Rectal smooth muscle tissue (tissue), 1 donor: ENCODE measurements at regions not wholly inside any gene's neighbourhood (a gene's known extent, or its start where the extent isn't known, plus 50 kb on each side); places are given as distances from the start of the nearest gene placed in this dataset.
A peak's percentile ranks its signal among the peaks of the same experiment; 100 is the strongest.

Experiments
- H3K27ac ChIP-seq: one replicate; pipeline ENCODE4 v1.7.0; 2013; ENCODE audit warnings: low read depth, low read length, inconsistent platforms
- H3K27me3 ChIP-seq: one replicate; pipeline ENCODE4 v1.7.0; 2013; ENCODE audit warnings: low read length; ENCODE audit not compliant: control insufficient read depth, insufficient read depth
- H3K36me3 ChIP-seq: one replicate; pipeline ENCODE4 v1.7.0; 2013; ENCODE audit warnings: low read length; ENCODE audit not compliant: control insufficient read depth, insufficient read depth
- H3K4me1 ChIP-seq: one replicate; pipeline ENCODE4 v1.7.0; 2013; ENCODE audit warnings: low read length; ENCODE audit not compliant: control insufficient read depth, insufficient read depth
- H3K4me3 ChIP-seq: one replicate; pipeline ENCODE4 v1.7.0; 2013; ENCODE audit warnings: low read length
- H3K9ac ChIP-seq: one replicate; pipeline ENCODE4 v1.7.0; 2013; ENCODE audit warnings: low read length

DNA sequence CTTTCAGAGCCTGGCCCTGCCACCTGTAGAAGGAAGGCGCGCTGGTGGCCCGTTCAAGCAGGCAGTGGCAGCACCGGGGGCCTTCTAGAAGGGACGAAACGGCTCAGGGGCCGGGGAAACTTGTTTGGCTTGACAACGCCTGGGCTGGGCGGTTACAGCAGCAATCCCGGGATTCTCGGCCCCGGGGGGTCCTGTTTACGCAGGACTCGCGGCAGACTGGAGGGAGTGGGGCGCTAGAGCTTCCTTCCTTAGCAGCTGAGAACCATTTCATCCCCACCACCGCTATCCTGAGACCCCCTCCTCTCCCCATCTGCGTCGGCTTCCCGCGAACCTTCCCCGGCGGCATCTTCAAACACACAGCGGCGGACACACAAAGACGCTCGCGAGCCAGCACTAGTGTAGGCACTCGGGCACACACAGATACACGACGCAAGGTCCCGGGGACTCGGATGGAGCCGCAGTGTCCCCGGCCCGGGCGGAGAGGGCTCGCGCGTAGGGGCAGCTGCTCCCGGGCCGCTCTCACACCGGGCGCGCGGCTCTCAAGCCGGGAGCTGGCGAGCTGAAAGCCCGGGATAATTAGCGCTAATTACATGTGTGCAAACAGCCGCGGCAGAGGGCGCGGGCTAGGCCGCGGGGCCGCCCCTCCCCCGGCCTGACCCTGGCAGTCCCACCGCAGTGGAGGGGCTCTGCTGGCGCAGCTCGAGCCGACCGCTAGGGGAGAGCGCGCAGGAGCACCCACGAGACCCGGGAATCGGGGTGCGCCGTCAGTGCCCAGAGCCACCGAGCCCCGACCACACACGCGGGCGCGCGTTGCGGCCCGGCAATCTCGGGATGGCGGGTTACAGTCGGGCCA, 271.4 kb downstream of the FOXD2 start:
- Histone ChIP-seq H3K4me3 (peak overlapping the region; percentile 63), H3K27me3 (peaks cover 26% of the 10 kb centered on the region), H3K9ac (no peak overlapping the region), H3K4me1 (peaks cover 5% of the 10 kb centered on the region), H3K27ac (no peak overlapping the region), H3K36me3 (no peaks in the 10 kb centered on the region)

DNA sequence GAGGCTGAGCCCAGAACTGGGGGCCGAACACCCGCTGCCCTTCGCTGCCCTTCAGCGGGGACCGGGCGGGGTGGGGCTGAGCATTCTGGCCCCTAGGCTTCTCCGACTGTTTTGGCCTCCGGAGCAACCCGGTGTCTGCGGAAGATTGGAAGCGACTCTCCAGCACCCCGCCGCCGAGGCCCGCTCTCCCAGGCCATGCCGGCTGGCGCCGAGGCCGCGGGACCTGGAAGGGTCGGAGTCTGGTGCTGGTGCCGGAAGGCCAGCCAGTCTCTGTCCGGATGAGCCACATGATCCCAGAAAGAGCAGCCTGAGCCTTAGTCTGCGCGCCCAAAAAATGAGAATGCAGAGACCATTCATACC, 272.0 kb downstream of the FOXD2 start:
- Histone ChIP-seq H3K4me1 (peaks cover 5% of the 10 kb centered on the region), H3K4me3 (peak overlapping the region; percentile 63), H3K27ac (no peak overlapping the region), H3K9ac (peak overlapping the region; percentile 16), H3K36me3 (no peaks in the 10 kb centered on the region), H3K27me3 (peaks cover 26% of the 10 kb centered on the region)

DNA sequence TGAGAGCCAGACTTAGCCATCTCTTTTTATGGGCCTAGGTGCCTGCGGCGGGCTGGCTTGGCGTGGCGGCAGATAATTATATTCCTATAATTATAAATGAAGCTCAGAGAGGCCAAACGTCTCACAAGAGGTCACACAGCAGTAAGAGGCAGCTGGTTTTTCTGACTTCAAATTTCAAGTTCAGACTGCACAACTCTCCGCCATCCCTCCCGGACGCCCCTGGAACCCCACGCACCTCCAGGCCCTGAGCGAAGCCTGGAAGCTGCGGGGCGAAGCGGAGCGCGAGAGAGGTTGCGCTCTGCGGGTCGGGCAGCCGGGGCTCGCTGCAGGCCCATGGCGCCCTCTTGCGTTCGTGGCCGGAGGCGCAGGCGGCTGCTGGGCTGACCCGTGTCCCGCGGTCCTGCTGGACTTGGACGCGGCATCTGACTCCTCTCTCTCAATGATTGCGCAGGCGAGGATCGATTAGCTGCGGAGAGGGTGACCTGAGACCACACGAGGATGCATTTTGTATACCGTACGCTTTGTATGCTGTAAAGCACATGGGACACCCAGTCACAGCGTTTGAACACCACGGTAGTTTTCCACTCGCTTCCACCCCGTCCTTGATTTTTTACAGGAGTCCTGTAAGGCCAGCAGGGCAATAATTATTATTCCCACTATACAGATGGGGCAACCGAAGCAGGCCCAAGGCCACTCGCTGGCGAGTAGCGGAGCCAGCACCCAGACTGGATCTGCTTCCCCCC, 272.7 kb downstream of the FOXD2 start:
- Histone ChIP-seq H3K27me3 (peaks cover 26% of the 10 kb centered on the region), H3K4me3 (peak overlapping the region; percentile 63), H3K4me1 (peaks cover 5% of the 10 kb centered on the region), H3K9ac (no peak overlapping the region), H3K36me3 (no peaks in the 10 kb centered on the region), H3K27ac (no peak overlapping the region)
